GM19452 (cell line): ENCODE measurements at regions not wholly inside any gene's neighbourhood (a gene's known extent, or its start where the extent isn't known, plus 50 kb on each side); places are given as distances from the start of the nearest gene placed in this dataset.

ENCODE experiments used
- ATAC-seq: cut with Tn5 transposase; IDR thresholded peaks from one replicate; pipeline ENCODE4 v1.9.1; 2021; ENCODE audit not compliant: unreplicated experiment

DNA sequence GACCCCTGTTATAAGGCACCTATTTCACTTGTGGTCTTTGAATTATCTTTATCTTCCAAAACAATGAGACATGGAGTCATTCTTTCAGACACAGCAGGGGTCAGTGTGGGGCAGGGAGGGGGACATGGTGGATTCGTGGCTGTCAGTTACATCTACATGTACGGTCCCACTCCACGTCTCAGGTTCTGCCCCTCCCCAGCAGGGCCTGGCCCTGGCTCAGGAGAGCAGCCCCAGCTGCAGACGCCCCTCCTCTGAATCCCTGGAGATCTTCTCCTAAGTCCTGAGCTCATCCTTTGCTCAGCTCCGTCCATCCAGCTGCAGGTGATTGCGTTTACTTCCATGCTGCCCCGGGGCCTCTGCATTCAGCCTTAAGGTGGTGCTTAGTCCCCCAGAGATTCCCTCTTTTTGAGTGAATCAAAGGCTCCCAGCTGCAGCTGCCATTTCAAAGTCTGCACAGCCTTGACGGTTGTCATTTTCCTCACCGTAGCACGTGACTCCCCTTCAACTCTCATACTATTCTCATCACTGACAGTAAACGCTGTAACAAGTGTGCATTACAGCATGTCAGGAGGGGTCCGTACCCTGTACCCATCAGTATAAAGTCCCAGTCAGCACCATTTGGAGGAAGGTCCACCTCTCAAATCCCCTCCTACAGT, 113.4 kb upstream of the TCERG1L start:
- ATAC-seq = no peak

DNA sequence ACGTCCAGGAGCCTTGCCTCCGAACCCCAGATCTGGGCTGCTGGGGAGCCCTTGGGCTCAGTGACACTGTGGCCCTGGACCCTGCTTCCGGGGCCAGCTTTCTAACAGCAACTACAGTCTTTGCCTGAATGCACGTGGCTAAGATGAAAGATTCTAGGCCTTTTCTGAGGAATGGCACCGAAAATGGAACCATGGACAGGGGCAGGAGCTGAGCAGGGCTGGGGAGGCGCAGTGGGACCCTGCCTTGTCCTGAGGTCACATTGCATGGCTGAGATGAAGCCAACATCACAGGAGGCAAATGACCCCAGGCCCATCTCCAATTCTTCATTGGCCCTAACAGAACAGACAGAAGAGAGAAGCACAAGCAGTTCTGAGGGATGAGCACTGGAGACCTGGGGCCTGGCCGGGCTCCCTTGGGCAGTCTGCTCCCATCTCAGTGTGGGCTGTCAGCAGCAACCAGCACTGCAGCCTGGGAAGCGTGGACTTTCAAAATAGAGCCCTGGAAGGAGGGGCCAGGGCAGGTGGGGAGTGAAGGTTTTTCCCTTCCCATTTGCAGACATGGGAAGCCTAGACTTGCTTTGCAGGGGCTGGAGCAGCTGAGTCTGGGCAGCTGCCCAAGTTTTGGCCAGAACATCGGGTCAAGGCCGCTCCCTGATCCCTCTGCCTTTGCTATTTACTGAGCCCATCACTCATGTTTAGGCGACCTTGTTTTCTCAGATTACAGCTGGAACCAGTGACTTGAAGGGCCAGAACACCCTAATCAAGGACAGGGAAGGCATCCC, 114.4 kb upstream of the TCERG1L start:
- no peak for ATAC-seq

DNA sequence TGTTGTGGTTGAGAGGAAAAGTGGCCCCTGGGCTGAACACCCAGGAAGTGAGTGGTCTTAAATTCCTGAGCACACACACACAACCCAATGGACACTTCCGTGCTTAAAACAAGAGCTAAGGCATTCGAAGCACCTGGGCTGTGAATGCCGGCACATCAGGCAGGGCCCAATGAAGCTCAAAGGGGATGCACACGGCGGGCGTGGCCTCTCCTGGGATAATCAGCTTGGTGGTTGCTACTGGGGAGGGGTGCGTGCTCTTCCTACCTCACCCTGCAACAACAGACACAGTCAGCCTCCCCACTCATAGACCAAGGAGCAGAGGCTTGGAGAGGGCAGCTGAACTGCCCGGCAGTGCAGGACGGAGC, 115.0 kb upstream of the TCERG1L start:
- ATAC-seq = no peak

DNA sequence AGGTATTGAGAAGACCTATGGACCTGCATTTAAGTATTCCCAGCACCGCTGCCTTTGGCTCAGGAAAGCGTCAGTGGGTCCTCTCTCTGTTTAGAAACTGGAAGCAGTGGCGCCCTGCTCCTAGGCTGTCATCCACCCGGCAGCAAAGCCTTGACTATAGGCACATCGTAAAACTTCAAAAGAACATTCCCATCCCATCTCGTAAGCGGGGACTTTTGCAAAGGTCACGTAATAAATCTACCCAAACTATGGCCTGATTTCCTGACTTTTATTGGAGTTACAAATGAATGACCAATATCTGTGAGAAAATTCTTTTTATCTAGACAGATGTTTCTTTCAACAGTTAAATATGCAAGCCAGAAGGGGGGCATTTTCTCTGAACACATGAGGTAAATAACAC, 115.8 kb upstream of the TCERG1L start:
- ATAC-seq = no peak

DNA sequence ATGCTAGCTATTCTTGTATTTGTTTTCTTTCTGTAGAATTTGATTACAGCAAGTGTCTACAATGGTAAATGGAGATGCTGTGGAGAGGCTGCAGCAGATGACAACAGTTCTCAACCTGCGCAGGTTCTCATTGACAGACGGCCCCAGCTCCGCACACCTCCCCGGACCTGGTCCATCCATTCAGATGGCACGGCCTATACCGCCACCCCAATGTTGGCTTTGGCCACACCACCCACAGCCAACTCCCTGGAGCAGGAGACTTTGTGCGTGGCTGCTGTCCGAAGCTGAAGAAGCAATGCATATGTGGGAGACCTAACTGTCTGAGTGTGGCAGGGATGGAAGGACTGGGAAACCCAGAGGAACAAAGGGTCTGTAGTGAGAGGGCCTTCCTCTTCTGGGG, 116.4 kb upstream of the TCERG1L start:
- no peak for ATAC-seq

DNA sequence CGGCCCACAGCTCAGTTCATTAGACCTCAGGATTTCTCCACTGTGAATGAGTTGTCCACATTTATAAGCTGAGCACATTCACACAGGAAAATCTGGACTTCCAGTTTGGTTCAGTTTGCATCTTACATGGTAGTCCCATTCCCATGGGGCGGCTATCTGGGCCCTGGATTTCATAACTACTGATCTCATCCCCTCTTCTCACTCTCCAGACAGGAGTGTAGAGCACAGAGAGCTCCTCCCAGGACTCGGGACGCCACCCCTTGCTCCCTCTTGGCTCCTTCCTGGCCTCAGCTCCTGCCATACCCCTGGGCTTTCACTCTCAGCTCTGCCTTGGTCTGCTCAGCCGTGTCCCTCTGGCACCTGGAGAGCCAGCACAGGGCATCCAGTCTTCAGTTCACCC, 117.6 kb upstream of the TCERG1L start:
- ATAC-seq = no peak

DNA sequence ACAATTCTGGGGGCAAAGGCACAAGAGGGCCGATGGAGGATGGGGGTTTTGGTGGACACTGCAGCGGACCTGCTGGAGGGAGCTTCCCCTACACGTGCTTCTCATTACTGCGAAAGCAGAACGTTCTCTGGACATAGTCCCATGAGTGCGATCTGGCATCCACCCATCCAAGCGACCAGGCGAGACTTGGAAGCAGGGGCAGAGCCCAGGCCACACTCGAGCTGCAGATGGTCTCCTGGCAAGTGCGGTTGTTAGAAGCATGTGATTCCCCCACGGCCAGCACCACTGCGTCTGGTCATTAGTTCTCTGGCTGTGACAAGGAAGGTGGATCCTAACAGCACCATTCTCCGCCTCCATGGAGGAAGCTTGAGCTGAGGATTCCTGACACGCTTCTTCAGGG, 118.4 kb upstream of the TCERG1L start:
- ATAC-seq = no peak

DNA sequence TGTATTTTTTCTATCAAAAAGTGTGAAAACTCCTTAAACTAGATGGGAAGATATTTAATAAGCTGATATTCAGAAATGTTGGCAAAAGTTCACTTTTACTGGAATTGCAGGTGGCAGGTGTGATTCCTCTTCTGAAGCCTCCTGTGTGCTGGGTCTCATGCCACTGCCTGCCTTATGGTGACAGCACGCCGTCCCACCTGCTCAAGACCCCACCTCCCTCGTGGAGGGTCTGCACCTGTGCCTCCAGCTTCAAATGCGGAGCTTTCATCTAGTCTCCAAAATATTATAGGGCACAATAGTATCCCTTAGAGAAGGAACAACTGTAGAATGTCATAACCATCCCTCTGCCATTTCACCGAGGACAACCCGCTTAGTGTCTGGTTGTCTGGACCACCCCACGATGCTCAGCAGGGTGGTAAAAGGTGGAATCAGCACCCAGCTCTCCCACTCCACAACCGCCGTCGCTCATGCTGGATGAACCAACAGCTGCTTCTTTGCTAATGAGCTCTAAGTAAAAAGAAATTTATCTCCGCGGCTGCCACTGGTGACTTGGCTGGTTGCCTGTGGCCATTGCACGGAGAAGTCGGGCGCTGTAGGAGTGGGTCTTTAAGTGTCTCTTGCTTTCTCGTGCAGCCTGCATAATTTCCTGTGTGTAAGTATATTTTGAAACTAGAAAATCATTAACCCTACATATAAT, 119.3 kb upstream of the TCERG1L start:
- ATAC-seq = no peak

DNA sequence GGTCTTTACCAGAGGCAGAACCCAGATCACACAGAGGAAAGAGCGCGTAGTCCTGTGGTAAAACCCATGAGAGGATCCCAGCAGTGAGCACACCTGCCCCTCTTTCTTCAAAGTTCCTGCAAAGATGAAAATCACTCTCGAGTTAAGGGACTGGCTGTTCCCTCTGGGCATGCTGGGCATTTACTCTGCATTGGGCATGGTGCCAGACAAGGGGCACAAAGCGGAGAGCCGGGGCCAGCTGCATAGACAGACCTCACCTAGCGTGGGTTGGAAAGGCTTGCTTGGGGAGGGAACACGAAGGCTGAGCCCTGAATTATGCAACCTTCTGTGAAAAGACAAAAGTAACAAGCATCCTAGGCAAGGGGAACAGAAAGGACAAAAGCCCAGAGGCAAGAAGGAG, 120.0 kb upstream of the TCERG1L start:
- ATAC-seq = no peak

DNA sequence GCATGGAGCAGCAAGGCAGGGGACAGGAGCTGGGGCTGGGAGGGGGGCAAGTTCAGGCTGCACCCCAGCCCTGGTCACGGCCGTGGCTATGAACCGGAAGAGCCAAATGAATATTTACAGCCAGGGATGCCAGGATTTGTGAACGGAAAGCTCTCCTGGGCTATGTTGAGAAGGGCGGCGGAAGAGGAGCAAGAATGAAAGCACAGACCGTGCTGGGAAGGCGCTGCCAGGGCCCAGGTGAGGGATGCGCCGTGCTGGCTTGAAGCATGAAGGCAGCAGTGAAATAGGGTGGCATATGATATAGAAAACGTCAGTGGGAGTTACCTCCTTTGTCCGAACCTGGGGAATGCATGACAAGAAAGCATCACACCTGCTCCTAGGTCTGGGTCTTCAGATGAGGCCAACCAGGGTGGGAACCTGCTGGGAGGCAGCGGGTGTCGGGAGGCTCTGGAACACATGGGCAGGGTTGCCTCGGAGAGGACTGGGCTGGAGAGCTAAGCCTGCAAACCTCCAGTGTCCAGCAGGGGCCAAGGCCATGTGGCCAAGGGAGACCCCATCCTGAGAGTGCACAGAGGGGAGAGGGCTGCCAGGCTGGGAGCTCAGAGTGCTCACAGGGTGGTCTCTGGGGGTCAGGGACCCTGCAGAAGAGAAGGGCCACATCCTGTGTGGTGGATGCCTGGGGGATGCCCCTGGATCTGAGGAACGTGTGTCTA, 120.6 kb upstream of the TCERG1L start:
- no peak for ATAC-seq

DNA sequence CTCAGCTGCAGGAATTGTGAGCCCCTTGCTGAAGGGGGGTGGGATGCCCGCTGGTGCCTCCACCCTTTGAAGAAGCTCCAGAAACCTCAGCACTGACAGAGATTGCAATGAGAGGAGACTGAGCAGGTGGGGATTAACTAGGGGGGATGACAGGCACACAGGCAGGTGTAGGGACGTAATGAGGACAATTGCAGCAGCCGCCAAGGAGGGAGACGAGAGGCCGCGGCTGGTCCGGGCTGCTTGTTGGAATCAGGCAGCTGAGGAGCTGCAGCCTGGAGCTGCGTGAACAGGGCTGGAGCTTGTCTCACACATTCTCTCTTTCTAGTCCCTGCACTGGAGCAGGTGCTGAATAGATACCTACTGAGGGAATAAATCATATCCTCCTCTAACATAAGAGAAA, 122.0 kb upstream of the TCERG1L start:
- no peak for ATAC-seq

DNA sequence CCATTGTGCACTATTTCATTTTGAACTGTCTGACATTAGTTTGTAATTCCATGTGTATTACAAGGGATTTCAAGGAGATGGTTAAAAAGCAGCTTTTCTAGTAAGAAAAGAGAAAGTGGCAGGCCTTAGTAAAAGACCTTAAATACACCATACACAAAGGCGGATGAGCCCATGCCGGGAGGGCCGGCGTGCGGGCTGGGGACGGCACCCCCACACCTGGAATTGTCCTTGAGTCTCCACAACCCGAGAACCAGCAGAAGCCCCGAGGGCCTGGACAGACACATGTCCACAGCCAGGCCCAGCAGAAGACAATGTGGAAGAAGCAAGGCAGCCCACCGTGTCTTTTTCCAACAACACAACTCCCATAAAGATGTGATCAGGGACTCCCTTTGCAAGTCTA, 123.7 kb upstream of the TCERG1L start:
- no peak for ATAC-seq

DNA sequence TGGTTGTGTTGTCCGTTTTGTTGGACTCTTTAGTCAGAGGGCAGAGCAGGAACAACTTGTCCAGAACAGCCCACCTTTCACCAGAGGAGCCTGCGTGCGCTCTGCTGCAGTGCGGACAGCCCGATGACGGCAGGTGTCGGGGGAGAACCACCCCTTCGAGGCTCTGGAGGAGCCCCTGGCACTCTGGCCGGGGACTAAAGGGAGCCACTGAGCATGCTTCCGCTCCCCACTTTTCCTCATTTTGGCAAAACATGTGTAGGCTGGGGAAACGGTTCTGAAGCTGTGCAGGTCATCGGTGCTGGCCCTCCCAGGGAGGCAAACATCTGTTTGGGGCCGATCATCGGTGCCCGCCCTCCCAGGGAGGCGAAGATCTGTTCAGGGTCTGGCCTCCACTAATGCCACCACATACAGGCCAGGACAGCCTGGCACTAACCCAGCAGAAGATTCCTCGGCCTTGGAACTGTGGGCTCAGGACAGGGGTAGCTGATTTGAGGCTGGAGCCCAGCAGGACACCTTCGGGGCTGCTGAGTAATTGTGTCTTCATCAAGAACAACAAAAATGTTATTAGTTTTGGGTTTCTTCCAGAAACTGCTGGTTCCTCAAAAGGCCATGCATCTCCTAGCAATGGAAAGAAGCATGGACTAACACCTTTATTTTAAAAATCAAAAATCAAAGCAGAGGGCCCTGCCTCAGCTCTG, 124.4 kb upstream of the TCERG1L start:
- ATAC-seq = no peak

DNA sequence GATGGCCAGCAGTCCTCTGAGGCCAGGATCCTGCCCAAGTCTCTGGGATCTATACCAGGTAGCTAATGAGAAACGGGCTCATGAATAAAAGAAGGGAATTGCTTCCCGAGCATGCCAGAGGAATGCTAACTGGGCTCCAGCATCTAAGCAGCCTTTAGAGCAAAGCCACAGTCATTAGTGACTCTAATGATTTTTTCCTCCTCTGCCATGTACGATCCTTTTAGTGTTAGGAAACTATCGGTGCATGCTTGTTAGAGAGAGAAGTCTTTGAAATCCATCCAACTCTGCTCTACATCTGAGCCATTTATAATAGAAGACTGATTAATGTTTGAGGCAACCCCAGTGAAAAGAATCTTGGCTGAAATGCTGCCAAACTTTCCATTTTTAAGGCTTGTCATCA, 124.9 kb upstream of the TCERG1L start:
- no peak for ATAC-seq

DNA sequence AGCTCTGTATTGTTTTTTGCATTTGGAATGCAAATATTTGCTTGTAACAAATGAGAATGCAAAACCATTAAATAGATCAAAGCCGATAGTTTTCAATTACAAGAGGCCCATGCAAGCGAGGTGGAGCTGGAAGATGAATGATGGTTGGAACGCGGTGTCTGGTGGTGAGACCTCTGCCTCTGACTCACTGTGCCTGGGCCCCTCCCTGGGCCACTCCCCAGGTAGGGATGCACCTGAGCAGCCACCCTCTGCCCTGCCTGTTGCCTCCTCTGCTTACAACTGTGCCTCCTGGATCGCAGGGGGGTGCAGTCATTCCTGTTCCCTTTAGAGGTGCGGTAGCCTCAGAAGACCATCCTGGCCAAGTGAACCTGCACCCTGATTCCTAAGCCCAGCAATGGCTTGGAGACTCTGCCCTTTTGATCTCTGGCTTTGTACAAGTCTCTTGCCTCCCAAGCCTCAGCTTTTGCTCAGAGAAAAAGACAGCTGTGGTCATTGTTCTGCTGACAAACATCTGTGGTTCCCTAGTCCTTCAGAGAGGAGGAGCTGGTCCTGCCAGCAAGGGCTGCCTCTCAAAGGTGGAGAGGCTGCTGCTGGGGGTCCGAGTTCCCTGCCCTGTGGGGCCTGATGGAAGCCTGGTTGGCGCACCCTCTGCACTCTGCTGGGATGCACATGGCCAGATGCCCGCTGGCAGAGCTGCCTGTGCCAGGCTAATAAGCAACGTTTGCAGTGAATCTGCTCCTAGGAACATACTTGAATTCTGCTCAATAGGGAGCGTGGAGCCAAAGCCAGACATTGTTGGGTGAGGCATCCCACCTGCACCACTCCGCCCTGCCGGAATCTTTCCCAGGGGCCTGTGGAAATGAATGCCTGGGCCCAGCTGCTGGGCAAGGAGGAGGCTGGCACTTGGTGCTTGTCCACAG, 126.3 kb upstream of the TCERG1L start:
- ATAC-seq = no peak

DNA sequence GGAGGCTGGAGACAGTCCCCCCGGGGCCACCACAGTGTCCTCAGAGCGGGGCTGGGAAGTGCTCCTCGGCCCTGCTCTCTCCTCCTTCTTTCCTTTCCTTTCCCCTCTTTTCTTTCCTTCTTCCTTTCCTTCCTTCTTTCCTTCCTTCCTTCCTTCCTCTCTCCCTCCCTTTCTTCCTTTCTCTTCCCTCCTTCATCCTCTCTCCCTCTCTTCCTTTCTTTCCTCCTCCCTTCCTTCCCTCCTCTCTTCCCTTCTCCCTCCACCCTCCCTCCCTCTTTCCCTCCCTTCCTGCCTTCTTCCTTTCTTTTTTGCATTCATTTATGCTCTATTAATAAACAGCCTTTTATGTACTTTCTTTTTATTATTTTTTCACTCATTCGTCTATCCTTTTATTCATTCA, 127.1 kb upstream of the TCERG1L start:
- ATAC-seq = no peak

DNA sequence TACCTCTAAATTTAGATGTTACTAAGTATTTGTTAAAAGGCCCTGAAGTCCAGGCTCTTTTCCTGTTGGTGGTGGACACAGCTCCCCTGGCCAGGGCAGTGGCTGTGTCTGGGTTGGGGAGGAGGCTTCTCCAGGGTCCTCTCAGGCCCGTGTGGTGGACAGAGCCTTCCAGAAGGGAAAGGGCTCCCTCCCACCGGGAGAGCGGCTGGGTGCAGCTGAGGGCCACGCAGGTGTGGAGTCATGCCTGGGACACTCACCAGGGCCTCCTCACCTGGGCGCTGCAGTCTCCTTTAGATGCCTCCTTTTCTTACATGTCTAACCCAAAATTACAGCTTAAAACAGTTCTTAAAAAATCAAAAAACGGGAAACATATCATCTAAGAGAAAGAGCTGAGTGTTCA, 128.2 kb upstream of the TCERG1L start:
- ATAC-seq = no peak

DNA sequence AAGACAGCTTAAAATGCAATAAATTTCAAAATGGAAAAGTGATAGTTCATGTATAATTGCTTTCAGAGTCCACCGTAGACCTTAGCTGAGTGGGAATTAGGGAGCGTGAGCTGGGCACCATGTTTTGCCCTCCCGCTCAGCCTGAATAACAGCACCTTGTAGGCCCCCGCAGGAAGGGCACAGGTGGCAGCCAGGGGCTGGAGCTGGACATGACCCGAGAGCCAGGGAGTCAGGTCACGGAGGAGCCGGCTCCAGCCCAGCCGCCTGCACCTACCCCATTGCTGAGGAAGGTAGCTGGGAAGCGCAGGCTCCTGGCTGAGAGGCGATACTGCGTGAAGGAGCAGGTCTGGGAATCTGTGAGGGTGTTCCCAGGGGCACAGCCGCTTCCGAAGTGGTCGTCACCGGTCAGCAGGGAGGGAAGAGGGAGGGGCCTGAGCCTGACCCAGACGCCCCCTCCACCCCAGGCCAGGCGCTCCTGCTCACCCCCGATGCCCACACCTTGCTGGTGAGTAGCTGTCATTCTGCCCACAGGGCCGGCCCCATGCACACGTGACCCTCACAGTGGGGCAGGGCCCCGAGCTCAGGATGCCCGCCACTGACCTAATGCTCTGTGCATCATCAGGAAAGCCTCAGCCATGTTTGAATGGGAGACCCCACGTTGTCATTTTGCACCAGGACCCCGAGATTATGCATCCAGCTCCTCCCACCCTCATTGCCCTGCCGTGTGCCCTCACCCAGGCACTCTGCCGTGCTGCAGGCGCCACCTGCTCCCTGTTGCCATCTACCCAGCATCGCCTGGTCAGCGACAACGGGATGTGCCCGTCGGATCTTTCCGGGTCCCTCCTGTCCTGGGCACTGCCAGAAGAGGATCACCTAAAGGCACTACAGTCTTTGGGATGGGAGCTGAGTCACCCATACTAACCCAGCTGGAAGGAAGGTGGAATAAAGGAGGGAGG, 129.2 kb upstream of the TCERG1L start:
- ATAC-seq = no peak

DNA sequence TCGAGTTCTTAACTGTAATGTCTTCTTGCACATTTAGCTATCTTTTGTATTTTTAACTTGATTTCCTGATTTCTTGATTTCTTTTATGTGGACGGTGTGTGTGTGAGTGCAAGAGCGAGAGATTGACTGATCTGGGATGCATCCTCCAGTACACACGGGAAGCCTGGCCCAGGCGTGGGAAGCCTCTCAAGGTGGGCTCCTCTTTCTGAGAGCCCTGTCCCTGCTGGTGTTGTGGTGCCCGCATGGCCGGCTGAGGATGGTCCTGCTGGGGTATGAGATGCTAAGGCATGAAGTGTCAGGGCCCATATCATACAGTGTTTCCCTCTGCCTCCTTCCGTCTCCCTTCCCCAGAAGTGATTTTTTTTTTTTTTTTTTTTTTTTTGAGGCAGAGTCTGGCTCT, 130.8 kb upstream of the TCERG1L start:
- ATAC-seq = no peak
